Muscle of leg (tissue), 3 donors: ENCODE measurements at regions not wholly inside any gene's neighbourhood (a gene's known extent, or its start where the extent isn't known, plus 50 kb on each side); places are given as distances from the start of the nearest gene placed in this dataset.
A peak's percentile ranks its signal among the peaks of the same experiment; 100 is the strongest.

Source experiments
- DNase-seq: peaks from one replicate; pipeline ENCODE4 v3.0.0; 2013
- H3K27ac ChIP-seq: one replicate; pipeline ENCODE4 v1.5.1; 2013; ENCODE audit warnings: mild to moderate bottlenecking, low read length, control low read depth
- H3K27me3 ChIP-seq: one replicate; pipeline ENCODE4 v1.6.1; 2013; ENCODE audit warnings: low read length; ENCODE audit not compliant: control insufficient read depth, insufficient read depth
- H3K36me3 ChIP-seq: one replicate; pipeline ENCODE4 v1.6.1; 2013; ENCODE audit warnings: low read length; ENCODE audit not compliant: control insufficient read depth, insufficient read depth
- H3K4me1 ChIP-seq: one replicate; pipeline ENCODE4 v1.6.1; 2013; ENCODE audit warnings: low read length; ENCODE audit not compliant: control insufficient read depth, insufficient read depth
- H3K4me3 ChIP-seq: one replicate; pipeline ENCODE4 v1.5.1; 2013; ENCODE audit warnings: low read length, control low read depth
- H3K9me3 ChIP-seq: replicated peaks from 2 replicates; pipeline ENCODE4 v1.6.1; 2013; ENCODE audit warnings: low read depth, low read length; ENCODE audit not compliant: control insufficient read depth
- WGBS: methylation state at CpG from one replicate; pipeline ENCODE4 v1.1.5; 2013; ENCODE audit warnings: missing lambda C conversion rate; ENCODE audit not compliant: insufficient coverage; 5-methylcytosine and 5-hydroxymethylcytosine counted together

DNA sequence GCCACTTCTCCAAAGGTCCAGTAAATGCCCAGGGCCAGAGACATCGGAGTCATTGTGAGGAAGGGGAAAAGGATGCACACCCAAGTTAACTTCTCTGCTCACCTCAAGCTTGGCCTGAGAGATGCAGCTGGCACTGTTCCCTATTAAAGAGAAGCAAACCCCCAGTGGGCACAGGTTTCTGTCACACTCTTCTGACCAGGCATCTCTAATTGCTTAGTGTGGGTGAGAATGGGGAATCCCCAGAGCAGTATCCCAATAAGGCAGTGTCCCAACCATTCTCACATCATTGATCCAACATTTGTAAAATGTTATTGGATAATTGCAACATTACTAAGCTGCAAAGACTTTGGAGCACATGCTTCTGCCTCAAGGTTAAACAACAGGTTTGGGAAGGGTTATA lies 232.3 kb downstream of the ADGRG6 start:
- peaks cover 15% of the 10 kb centered on the region for H3K9me3 ChIP-seq
- no CpG with 5 or more reads among the region's 1 CpG for WGBS
- no peaks in the 10 kb centered on the region for H3K4me1 ChIP-seq
- DNase-seq = no peak
- H3K4me3 ChIP-seq = no peak overlapping the region
- H3K36me3 ChIP-seq = no peaks in the 10 kb centered on the region
- H3K27me3 ChIP-seq = no peaks in the 10 kb centered on the region
- H3K27ac ChIP-seq = no peak overlapping the region

DNA sequence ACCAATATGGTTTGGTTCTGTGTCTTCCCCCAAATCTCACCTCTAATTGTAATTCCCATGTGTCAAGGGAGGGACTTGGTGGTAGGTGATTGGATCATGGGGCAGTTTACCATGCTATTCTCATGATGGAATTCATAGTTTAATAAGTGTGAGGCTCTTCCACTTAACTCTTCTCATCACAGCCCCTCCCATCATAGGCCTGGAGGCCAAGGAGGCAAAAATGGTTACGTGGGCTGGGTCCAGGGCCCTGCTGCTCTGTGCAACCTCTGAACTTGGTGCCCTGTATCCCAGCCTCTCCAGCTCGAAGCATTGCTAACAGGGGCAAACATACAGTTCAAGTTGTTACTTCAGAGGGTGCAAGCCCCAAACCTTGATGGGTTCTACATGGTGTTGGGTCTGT lies 232.7 kb downstream of the ADGRG6 start:
- Histone ChIP-seq H3K4me1 (no peaks in the 10 kb centered on the region), H3K9me3 (peaks cover 15% of the 10 kb centered on the region), H3K4me3 (no peak overlapping the region), H3K36me3 (no peaks in the 10 kb centered on the region), H3K27me3 (no peaks in the 10 kb centered on the region), H3K27ac (no peak overlapping the region)
- WGBS = 75% methylated on average over 1 of the region's 2 CpGs
- no peak for DNase-seq

DNA sequence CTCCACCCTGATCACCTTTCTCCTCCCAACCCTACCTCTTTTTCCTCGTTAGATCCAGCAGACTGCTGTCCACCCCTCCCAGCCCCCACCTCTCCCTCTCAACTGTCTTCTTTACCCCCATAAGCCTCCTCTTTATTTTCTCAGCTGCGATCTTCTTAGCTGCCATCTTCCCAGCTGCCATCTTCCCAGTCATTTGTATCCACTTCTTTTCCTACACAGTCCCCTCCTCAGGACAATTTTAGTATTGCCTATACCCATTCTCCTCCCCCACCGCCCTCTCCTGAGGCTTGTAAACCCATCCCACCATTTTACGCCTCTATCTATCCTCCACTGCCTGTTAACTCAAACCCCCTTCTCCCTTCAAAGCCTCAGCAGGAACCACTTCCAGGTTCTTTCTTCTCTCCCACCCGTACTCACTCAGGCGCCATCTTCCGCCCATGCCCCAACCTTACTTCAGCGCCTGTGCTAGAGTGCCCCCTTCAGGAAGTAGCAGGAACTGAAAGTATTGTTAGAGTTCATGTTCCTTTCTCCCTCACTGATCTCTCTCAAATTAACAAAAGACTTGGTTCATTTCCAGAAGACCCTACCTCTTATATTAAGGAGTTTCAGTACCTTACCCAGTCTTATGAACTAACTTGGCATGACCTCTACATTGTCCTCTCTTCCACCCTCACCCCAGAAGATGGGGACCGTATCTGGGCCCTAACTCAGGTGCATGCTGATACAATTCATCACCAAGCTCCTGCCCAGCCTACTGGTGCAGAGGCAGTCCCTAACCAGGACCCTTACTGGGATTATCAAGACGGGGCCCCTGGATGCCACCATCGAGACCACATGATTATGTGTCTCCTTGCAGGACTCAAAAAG lies 236.0 kb downstream of the ADGRG6 start:
- H3K4me1 ChIP-seq = no peaks in the 10 kb centered on the region
- no peaks in the 10 kb centered on the region for H3K36me3 ChIP-seq
- no peak overlapping the region for H3K4me3 ChIP-seq
- no peak overlapping the region for H3K27ac ChIP-seq
- H3K9me3 ChIP-seq = peaks cover 15% of the 10 kb centered on the region
- no peak for DNase-seq
- no peaks in the 10 kb centered on the region for H3K27me3 ChIP-seq
- 93% methylated on average over 6 of the region's 11 CpGs for WGBS

DNA sequence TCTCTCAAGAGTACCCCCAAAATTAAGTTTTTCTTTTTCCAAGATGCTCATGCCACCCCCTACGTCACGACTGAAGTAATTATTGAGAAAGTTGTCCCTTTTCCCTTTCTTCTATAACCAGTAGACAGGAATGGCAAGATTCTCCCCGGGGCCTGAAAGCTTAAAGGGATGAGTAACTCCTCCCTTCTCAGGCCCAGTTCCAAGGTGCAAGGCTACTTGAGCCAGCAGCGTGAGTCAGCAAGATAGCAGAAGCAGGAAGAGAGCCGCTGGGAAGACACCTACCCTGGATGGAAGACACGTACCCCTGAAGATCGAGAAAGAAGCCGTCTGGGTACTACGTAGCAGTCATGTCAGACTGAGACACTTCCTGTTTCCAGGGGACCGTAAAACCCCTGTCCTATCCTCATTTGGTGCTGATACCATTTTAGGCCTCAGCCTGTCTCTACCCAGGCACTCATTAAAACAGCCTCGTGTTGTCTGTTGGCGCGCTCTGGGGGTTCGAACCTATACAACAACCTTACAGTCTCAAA lies 241.0 kb downstream of the ADGRG6 start:
- WGBS = 66% methylated on average over 7 of the region's 14 CpGs
- H3K36me3 ChIP-seq = no peaks in the 10 kb centered on the region
- H3K4me1 ChIP-seq = peaks cover 2% of the 10 kb centered on the region
- H3K9me3 ChIP-seq = no peaks in the 10 kb centered on the region
- no peaks in the 10 kb centered on the region for H3K27me3 ChIP-seq
- no peak overlapping the region for H3K4me3 ChIP-seq
- DNase-seq = peak; percentile 61
- H3K27ac ChIP-seq = no peak overlapping the region

DNA sequence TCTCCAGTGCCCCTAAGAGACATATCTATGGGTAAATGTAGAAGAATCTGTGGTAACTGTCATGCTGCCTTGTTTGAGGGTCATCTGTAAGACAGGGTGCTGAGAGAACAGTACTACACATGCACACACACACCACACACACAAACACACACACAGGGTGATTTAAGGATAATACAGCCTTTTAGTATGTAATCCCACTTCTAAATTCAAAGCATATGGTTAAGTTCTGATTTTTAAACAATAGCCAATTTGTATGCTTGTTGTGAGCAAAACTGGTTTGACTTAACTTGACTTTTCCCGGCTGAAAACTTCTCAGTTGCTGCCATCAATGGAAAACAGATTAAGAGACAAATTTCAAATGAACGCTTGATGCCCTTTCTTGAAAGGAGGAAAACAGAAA lies 241.8 kb downstream of the ADGRG6 start:
- Histone ChIP-seq H3K36me3 (no peaks in the 10 kb centered on the region), H3K27ac (no peak overlapping the region), H3K9me3 (no peaks in the 10 kb centered on the region), H3K4me3 (no peak overlapping the region), H3K27me3 (no peaks in the 10 kb centered on the region), H3K4me1 (peaks cover 2% of the 10 kb centered on the region)
- no peak for DNase-seq
- WGBS = 40% methylated on average over 1 of the region's 2 CpGs

DNA sequence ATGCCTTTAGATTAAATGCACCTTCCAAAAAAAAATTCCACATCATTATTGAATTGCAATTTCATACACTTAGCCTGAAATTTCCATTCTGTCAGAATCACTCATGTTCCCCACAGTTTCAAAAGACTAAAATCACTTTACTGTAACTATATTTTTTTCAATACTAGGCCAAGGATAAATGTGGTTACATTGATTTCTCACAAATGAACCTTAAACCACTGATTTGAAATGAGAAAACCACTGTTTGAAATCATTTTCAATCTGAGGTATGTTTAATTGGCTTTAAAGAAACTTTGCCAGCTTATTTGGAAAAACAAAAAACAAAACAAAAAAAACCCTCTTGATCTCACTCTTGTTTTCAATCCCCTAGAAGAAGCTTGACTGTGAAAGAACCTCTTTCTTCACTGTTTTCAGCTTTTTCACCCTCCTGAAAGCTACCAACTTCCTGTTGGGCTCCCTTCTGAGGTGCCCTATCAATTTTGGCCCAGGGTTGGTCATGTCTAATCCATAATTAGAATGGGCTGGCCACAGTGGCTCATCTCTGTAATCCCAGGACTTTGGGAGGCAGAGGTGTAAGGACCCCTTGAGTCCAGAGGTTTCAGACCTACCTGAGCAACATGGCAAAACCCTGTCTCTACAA lies 242.5 kb downstream of the ADGRG6 start:
- H3K9me3 ChIP-seq = no peaks in the 10 kb centered on the region
- no peak overlapping the region for H3K4me3 ChIP-seq
- peaks cover 2% of the 10 kb centered on the region for H3K4me1 ChIP-seq
- no peak for DNase-seq
- peak overlapping the region; percentile 31 for H3K27ac ChIP-seq
- no peaks in the 10 kb centered on the region for H3K27me3 ChIP-seq
- H3K36me3 ChIP-seq = no peaks in the 10 kb centered on the region

DNA sequence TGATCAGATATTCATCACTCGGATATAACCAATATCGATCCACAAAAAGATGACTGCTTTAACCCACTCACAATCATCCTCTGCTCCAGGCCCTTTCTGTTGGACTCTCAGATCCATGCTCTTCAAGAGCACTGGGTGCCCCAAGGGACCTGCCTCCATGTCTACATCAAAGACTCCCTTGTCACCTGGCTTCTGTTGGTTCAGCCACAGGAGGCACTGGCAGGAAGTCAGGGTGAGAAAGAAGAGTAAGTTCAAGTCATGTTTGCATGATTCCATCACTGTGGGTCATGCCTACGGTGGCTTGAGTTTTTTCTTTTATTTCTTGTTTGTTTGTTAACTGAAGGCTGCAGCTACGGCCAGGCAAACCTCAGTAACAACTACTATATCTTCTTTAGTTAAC lies 243.3 kb downstream of the ADGRG6 start:
- H3K4me3 ChIP-seq = no peak overlapping the region
- no peaks in the 10 kb centered on the region for H3K27me3 ChIP-seq
- no peak for DNase-seq
- no peaks in the 10 kb centered on the region for H3K36me3 ChIP-seq
- 100% methylated on average over 2 of the region's 4 CpGs for WGBS
- peaks cover 2% of the 10 kb centered on the region for H3K4me1 ChIP-seq
- no peak overlapping the region for H3K27ac ChIP-seq
- no peaks in the 10 kb centered on the region for H3K9me3 ChIP-seq

DNA sequence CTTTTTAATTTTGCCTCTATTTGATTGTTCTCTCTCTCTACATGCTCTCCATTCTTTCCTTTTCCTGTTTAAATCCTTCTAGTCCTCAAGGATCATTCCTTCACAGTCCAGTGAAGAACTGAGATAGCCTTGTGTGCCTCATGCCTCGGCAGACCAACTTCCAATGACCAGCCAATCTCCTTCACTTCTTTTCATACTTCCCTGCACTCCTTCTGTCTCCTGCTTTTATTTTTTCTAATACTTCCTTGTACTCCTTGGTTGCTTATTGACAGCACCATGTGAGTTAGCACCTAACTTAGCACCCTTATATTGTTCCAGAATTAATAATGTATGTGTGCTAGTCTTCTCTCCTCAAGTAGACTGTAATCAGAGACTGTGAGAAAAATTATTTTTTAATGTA lies 246.8 kb downstream of the ADGRG6 start:
- WGBS = 78% methylated on average over 1 of the region's 1 CpG
- Histone ChIP-seq H3K4me3 (no peak overlapping the region), H3K27me3 (no peaks in the 10 kb centered on the region), H3K4me1 (peaks cover 5% of the 10 kb centered on the region), H3K27ac (no peak overlapping the region), H3K9me3 (no peaks in the 10 kb centered on the region), H3K36me3 (no peaks in the 10 kb centered on the region)
- no peak for DNase-seq

DNA sequence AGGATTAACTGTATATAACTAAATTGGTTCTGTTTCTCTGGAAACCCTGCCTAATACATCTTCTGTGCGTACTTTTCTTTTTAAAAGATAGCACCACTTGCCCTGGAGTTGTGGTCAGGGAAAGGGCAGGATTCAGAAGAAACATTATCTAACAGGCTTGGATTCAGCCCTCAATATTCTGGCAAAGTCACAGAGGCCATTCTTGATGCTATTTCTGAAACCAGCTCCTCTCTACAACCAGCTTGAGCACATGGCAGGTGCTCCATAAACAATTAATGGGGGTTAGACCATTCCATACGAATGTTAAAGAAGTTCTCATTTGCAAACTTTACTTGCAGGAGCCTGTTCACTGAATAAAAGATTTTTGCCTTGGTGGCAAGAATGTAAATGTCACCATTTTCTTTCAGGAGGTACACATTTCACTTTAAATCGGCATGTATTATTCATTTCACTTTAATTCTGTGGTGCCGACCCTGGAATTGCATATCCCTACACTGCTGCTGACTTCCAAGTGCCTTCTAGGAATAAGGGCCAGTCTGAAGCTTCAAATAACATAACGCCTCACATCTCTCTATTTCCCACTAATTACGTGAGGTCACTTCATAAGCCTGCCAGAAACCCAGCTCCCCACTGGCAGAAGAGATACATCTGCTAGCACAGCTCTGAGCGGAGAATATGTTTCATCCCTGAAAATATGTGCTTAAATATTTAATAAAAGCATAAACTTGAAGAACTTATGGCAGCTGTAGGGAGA lies 248.7 kb downstream of the ADGRG6 start:
- Histone ChIP-seq H3K27me3 (no peaks in the 10 kb centered on the region), H3K4me1 (peaks cover 3% of the 10 kb centered on the region), H3K36me3 (no peaks in the 10 kb centered on the region), H3K4me3 (no peak overlapping the region), H3K9me3 (no peaks in the 10 kb centered on the region), H3K27ac (no peak overlapping the region)
- WGBS = 21% methylated on average over 3 of the region's 7 CpGs
- peak; percentile 49 for DNase-seq

DNA sequence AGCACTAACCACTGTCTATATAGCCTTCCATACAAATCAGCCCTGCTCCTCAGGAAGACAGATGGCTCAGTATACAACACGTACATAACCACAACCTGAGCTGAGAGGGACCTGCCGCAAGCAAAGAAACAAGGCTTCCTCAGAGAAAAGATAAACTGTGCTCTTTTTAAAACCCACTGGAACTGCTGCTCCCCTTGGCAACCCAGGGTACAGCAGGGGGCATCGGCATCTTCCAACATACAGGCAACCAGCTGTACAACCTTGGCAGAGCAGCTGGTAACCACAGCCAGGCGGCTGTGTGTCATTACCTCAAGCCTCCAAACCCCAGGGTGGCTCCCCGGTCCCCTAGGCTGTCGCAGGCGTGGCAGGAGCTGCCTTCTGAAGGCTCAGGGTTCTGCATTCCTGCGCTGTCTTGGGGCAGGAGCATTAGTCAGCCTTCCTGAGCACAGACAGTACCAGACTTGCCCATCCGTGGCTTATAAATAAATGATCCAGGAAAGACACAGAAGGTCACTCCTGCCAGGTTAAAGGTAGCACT lies 249.5 kb downstream of the ADGRG6 start:
- H3K4me3 ChIP-seq = no peak overlapping the region
- 63% methylated on average over 7 of the region's 9 CpGs for WGBS
- no peaks in the 10 kb centered on the region for H3K9me3 ChIP-seq
- peaks cover 3% of the 10 kb centered on the region for H3K4me1 ChIP-seq
- DNase-seq = no peak
- no peaks in the 10 kb centered on the region for H3K27me3 ChIP-seq
- no peaks in the 10 kb centered on the region for H3K36me3 ChIP-seq
- no peak overlapping the region for H3K27ac ChIP-seq
